ENCODE measurements at regions not wholly inside any gene's neighbourhood (a gene's known extent, or its start where the extent isn't known, plus 50 kb on each side); places are given as distances from the start of the nearest gene placed in this dataset.

DNA sequence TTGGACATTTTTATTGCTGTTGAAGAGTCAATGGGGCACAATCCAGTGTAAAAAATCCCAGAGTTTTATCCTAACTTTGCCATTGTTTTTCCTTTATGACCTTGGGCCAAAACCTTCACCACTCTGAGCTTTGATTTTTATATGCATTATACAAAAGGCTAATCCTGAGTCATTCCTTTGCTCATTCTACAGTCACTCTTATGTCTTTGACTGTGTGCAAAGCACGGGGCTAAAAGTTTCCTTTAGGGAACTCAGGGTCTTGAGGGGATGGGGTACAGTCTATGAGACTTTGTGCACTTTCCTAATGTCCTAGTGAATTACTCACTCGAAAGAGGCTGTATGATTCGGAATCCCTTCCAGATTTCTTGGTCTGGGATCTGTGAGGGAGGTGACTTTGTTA is 543.2 kb upstream of the CAMK1G start:
- H3K27me3 ChIP-seq (ENCODE audit: control insufficient read depth, insufficient read depth, low read length) = no peaks in the 10 kb centered on the region
- H3K27ac ChIP-seq (ENCODE audit: low read depth, low read length) = no peak overlapping the region
- H3K4me1 ChIP-seq (ENCODE audit: control insufficient read depth, insufficient read depth, low read length) = no peaks in the 10 kb centered on the region
- H3K4me3 ChIP-seq (ENCODE audit: low read depth, low read length) = no peak overlapping the region
- 100% methylated on average over 1 of the region's 3 CpGs for WGBS (ENCODE audit: insufficient coverage)
- no peak for DNase-seq (ENCODE audit: low read depth in 4 of 6, low spot score in 6 of 6)
- H3K36me3 ChIP-seq (ENCODE audit: control insufficient read depth, insufficient read depth, low read length) = no peaks in the 10 kb centered on the region
- H3K9me3 ChIP-seq (ENCODE audit: control insufficient read depth, insufficient read depth, low read length) = no peaks in the 10 kb centered on the region

DNA sequence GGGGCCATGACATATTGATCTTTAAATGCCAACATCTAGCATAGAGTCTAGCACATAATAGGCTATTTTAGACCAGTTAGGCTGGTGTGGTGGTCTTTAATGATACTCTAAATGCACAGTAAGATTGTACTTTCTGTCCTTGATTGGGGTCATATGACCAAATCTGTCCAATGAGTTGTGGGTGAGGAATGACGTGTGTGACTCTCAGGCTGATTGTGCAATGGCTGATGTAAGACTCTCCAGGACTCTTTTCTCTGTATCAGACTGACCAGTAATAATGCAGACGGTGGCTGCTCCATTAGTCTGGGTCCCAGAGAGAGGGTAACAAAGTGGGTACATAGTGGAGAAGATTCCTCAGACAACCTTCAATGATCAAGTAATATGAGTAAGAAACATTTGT is 541.6 kb upstream of the CAMK1G start:
- Histone ChIP-seq H3K9me3 (ENCODE audit: control insufficient read depth, insufficient read depth, low read length) (no peaks in the 10 kb centered on the region), H3K27me3 (ENCODE audit: control insufficient read depth, insufficient read depth, low read length) (no peaks in the 10 kb centered on the region), H3K27ac (ENCODE audit: low read depth, low read length) (no peak overlapping the region), H3K4me1 (ENCODE audit: control insufficient read depth, insufficient read depth, low read length) (no peaks in the 10 kb centered on the region), H3K36me3 (ENCODE audit: control insufficient read depth, insufficient read depth, low read length) (no peaks in the 10 kb centered on the region), H3K4me3 (ENCODE audit: low read depth, low read length) (no peak overlapping the region)
- 75% methylated on average over 1 of the region's 2 CpGs for WGBS (ENCODE audit: insufficient coverage)
- DNase-seq (ENCODE audit: low read depth in 4 of 6, low spot score in 6 of 6) = no peak

DNA sequence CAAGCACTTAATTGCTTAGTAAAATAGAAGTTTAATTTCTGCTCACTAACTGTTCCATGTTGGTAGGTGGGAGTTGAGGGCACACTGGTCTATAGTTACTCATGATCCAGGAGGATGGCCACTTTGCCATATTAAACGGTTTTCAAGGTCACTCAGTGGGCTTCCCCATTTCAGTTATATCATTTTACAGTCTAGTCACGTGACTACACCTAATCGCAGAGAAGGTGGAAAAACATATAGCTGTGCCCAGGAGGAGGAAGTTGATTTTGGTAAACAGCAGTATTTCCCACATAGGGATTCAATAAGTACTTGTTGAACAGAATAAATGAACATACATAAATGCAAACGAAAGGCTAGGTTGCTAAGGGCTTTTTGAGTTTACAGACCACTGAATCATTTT is 541.1 kb upstream of the CAMK1G start:
- no peaks in the 10 kb centered on the region for H3K36me3 ChIP-seq (ENCODE audit: control insufficient read depth, insufficient read depth, low read length)
- no CpG with 5 or more reads among the region's 4 CpGs for WGBS (ENCODE audit: insufficient coverage)
- no peak overlapping the region for H3K27ac ChIP-seq (ENCODE audit: low read depth, low read length)
- no peak overlapping the region for H3K4me3 ChIP-seq (ENCODE audit: low read depth, low read length)
- no peaks in the 10 kb centered on the region for H3K4me1 ChIP-seq (ENCODE audit: control insufficient read depth, insufficient read depth, low read length)
- no peak for DNase-seq (ENCODE audit: low read depth in 4 of 6, low spot score in 6 of 6)
- H3K9me3 ChIP-seq (ENCODE audit: control insufficient read depth, insufficient read depth, low read length) = no peaks in the 10 kb centered on the region
- H3K27me3 ChIP-seq (ENCODE audit: control insufficient read depth, insufficient read depth, low read length) = no peaks in the 10 kb centered on the region

DNA sequence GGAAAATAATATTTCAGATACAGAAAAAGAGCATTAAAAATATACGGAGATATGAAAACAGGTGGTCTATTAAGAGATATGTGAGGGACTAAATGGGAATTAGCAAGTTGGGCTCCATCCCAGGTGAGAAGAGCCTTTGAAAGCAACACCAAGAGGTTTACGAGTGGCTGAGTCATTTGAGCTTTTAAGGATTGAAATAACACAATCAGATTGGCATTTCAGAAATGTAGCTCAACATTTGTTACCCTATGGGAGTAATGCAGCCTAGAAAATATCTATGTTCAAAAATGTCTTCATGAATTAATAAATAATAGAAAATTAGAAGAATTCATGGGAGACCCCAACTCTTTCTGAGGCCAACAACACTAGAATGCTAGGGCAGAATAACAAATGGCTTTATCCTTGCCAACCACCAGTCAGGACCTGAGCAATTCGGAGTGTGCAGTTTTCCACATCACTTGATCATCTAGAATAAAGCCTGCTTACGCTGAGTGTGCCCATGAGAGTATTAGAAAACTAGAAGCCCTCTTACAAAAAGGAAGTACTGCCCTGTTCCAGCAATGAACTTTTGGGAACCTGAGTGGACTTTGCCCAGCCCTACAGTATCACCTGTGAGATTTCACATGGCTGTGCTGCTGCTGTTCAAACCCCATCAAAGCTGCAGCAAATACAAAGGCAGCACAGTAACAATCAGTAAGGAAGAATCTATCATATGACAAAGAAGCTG is 538.0 kb upstream of the CAMK1G start:
- H3K27me3 ChIP-seq (ENCODE audit: control insufficient read depth, insufficient read depth, low read length) = no peaks in the 10 kb centered on the region
- no peaks in the 10 kb centered on the region for H3K9me3 ChIP-seq (ENCODE audit: control insufficient read depth, insufficient read depth, low read length)
- no peak overlapping the region for H3K27ac ChIP-seq (ENCODE audit: low read depth, low read length)
- H3K4me3 ChIP-seq (ENCODE audit: low read depth, low read length) = no peak overlapping the region
- H3K4me1 ChIP-seq (ENCODE audit: control insufficient read depth, insufficient read depth, low read length) = no peaks in the 10 kb centered on the region
- DNase-seq (ENCODE audit: low read depth in 4 of 6, low spot score in 6 of 6) = no peak
- 79% methylated on average over 2 of the region's 4 CpGs for WGBS (ENCODE audit: insufficient coverage)
- H3K36me3 ChIP-seq (ENCODE audit: control insufficient read depth, insufficient read depth, low read length) = no peaks in the 10 kb centered on the region

DNA sequence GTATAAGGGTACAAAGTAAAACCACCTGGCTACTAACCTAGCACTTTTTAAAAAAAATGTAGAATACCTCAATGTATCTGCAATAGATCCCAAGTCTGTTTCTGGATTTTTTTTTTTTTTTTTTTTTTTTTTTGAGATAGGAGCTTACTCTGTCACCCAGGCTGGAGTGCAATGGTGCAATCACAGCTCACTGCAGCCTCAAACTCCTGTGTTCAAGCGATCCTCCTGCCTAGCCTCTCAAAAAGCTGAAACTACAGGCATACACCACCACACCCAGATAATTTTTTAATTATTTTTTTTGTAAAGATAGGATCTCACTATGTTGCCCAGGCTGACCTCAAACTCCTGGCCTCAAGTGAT is 537.5 kb upstream of the CAMK1G start:
- Histone ChIP-seq H3K4me3 (ENCODE audit: low read depth, low read length) (no peak overlapping the region), H3K4me1 (ENCODE audit: control insufficient read depth, insufficient read depth, low read length) (no peaks in the 10 kb centered on the region), H3K27me3 (ENCODE audit: control insufficient read depth, insufficient read depth, low read length) (no peaks in the 10 kb centered on the region), H3K36me3 (ENCODE audit: control insufficient read depth, insufficient read depth, low read length) (no peaks in the 10 kb centered on the region), H3K9me3 (ENCODE audit: control insufficient read depth, insufficient read depth, low read length) (no peaks in the 10 kb centered on the region), H3K27ac (ENCODE audit: low read depth, low read length) (no peak overlapping the region)
- DNase-seq (ENCODE audit: low read depth in 4 of 6, low spot score in 6 of 6) = no peak
- WGBS (ENCODE audit: insufficient coverage) = no CpG with 5 or more reads among the region's 1 CpG

DNA sequence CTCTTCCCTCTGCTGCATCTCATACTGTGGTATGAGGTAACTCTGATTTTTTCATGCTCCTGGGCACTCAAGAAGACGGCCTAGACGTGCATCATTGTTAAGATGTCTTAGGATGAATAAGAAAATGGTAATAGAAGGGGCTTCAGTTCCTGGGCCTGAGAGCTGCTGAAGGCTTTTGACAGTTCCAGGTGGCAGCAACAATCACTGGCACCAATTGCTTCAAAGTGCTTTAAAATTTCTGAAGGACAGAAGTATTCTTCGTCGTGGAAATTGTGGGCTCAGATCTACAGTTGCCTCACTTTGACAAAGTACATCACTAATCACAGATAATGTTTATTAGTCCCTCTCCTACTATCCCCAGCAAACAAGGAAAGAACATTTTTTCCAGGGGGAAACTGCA is 536.6 kb upstream of the CAMK1G start:
- H3K27ac ChIP-seq (ENCODE audit: low read depth, low read length) = no peak overlapping the region
- 84% methylated on average over 4 of the region's 4 CpGs for WGBS (ENCODE audit: insufficient coverage)
- H3K36me3 ChIP-seq (ENCODE audit: control insufficient read depth, insufficient read depth, low read length) = no peaks in the 10 kb centered on the region

DNA sequence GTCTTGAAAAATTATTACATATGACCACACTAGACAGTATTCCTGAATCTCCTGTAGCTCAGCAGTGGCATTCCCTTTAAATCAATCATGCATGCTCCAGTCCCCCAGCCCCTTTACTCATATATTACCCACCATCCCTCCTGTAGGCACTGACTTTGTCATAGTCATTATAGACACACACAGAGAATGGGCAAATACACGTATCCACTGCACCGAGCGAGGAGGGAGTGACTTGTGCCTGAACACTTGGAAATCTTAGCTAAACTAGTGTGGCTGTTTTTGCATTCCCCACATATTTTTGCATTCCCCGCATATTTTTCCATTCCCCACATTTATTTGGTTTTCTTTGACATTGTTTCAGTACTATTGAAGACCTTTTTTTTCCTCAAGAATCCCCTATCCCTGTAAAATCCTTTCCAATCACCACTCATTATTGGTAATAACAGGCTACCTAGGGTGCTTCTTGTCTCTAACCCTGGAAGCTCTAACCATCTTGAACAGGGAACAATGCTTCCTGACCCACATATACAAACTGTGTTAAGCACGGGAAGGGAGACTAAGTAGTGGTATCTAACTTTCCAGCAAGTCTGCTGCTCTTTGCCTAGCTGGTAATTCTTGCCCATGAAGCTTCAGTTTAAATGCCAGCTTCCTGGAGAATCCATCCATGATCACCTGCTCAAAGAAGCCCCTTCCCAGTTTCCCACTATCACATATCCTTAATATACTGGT is 534.4 kb upstream of the CAMK1G start:
- H3K9me3 ChIP-seq (ENCODE audit: control insufficient read depth, insufficient read depth, low read length) = no peaks in the 10 kb centered on the region
- H3K27me3 ChIP-seq (ENCODE audit: control insufficient read depth, insufficient read depth, low read length) = no peaks in the 10 kb centered on the region
- no peaks in the 10 kb centered on the region for H3K4me1 ChIP-seq (ENCODE audit: control insufficient read depth, insufficient read depth, low read length)
- no peak overlapping the region for H3K27ac ChIP-seq (ENCODE audit: low read depth, low read length)
- no peaks in the 10 kb centered on the region for H3K36me3 ChIP-seq (ENCODE audit: control insufficient read depth, insufficient read depth, low read length)
- H3K4me3 ChIP-seq (ENCODE audit: low read depth, low read length) = no peak overlapping the region
- no peak for DNase-seq (ENCODE audit: low read depth in 4 of 6, low spot score in 6 of 6)
- WGBS (ENCODE audit: insufficient coverage) = 52% methylated on average over 3 of the region's 5 CpGs

More for the DNA sequence above, 536.6 kb upstream of the CAMK1G start:
- Histone ChIP-seq H3K9me3 (ENCODE audit: control insufficient read depth, insufficient read depth, low read length) (no peaks in the 10 kb centered on the region), H3K4me1 (ENCODE audit: control insufficient read depth, insufficient read depth, low read length) (no peaks in the 10 kb centered on the region), H3K4me3 (ENCODE audit: low read depth, low read length) (no peak overlapping the region), H3K27me3 (ENCODE audit: control insufficient read depth, insufficient read depth, low read length) (no peaks in the 10 kb centered on the region)
- no peak for DNase-seq (ENCODE audit: low read depth in 4 of 6, low spot score in 6 of 6)

DNA sequence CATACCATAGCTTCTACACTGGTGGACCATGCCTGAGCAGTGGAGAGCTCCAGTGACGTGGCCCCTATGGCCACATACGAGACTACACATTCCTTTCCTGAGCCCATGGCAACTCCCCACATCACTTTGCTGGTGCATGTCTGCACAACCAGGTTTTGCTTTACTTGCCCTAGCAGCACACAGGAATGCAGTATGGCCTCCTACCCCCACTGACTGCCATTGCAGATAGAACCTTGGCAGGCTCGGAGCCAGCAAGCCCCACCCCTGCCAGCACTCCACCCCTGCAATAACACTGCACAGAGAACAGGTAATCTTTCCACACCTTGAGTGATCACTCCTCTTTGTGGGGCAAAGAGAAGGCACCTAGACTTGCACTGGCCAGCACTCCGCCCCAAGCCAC is 531.9 kb upstream of the CAMK1G start:
- Histone ChIP-seq H3K36me3 (ENCODE audit: control insufficient read depth, insufficient read depth, low read length) (no peaks in the 10 kb centered on the region), H3K4me3 (ENCODE audit: low read depth, low read length) (no peak overlapping the region)
- 83% methylated on average over 4 of the region's 4 CpGs for WGBS (ENCODE audit: insufficient coverage)

DNA sequence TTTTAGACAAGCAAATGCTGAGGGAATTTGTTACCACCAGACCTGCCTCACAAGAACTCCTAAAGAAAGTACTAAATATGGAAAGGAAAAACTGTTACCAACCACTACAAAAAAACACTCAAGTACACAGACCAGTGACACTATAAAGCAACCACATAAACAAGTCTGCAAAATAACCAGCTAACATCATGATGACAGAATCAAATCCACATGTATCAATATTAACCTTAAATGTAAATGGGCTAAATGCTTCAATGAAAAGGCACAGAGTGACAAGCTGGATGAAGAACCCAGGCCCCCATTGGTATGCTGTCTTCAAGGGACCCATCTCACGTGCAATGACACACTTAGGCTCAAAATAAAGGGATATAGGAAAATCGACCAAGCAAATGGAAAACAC is 529.9 kb upstream of the CAMK1G start:
- DNase-seq (ENCODE audit: low read depth in 4 of 6, low spot score in 6 of 6) = no peak
- Histone ChIP-seq H3K36me3 (ENCODE audit: control insufficient read depth, insufficient read depth, low read length) (no peaks in the 10 kb centered on the region), H3K4me3 (ENCODE audit: low read depth, low read length) (no peak overlapping the region), H3K9me3 (ENCODE audit: control insufficient read depth, insufficient read depth, low read length) (peaks cover 1% of the 10 kb centered on the region), H3K27me3 (ENCODE audit: control insufficient read depth, insufficient read depth, low read length) (no peaks in the 10 kb centered on the region), H3K27ac (ENCODE audit: low read depth, low read length) (no peak overlapping the region), H3K4me1 (ENCODE audit: control insufficient read depth, insufficient read depth, low read length) (no peaks in the 10 kb centered on the region)
- no CpG with 5 or more reads among the region's 2 CpGs for WGBS (ENCODE audit: insufficient coverage)

More for the DNA sequence above, 531.9 kb upstream of the CAMK1G start:
- Histone ChIP-seq H3K27me3 (ENCODE audit: control insufficient read depth, insufficient read depth, low read length) (no peaks in the 10 kb centered on the region), H3K4me1 (ENCODE audit: control insufficient read depth, insufficient read depth, low read length) (no peaks in the 10 kb centered on the region), H3K9me3 (ENCODE audit: control insufficient read depth, insufficient read depth, low read length) (peaks cover 1% of the 10 kb centered on the region), H3K27ac (ENCODE audit: low read depth, low read length) (no peak overlapping the region)
- no peak for DNase-seq (ENCODE audit: low read depth in 4 of 6, low spot score in 6 of 6)

DNA sequence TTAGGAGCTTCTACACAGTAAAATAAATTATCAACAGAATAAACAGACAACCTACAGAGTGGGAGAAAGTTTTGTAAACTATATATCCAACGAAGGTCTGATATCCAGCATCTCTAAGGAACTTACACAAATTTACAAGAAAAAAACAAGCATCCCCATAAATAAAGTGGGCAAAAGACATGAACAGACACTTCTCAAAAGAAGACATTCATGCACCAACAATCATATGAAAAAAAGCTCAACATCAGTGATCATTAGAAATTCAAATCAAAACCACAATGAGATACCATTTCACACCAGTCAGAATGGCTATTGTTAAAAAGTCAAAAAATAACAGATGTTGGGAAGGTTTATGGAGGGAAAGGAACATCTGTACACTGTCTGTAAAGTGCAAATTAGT is 526.4 kb upstream of the CAMK1G start:
- no peaks in the 10 kb centered on the region for H3K4me1 ChIP-seq (ENCODE audit: control insufficient read depth, insufficient read depth, low read length)
- no peaks in the 10 kb centered on the region for H3K36me3 ChIP-seq (ENCODE audit: control insufficient read depth, insufficient read depth, low read length)
- DNase-seq (ENCODE audit: low read depth in 4 of 6, low spot score in 6 of 6) = no peak
- no peak overlapping the region for H3K4me3 ChIP-seq (ENCODE audit: low read depth, low read length)
- no CpG with 5 or more reads among the region's 1 CpG for WGBS (ENCODE audit: insufficient coverage)
- no peaks in the 10 kb centered on the region for H3K27me3 ChIP-seq (ENCODE audit: control insufficient read depth, insufficient read depth, low read length)
- peaks cover 1% of the 10 kb centered on the region for H3K9me3 ChIP-seq (ENCODE audit: control insufficient read depth, insufficient read depth, low read length)
- no peak overlapping the region for H3K27ac ChIP-seq (ENCODE audit: low read depth, low read length)
